Activated CD8-positive, alpha-beta memory T cell treated with anti-CD3 and anti-CD28 coated beads for 48 hours (primary cell): ENCODE measurements at regions not wholly inside any gene's neighbourhood (a gene's known extent, or its start where the extent isn't known, plus 50 kb on each side); places are given as distances from the start of the nearest gene placed in this dataset.
"Not testable (repeated sequence)": the region's sequence is repeated elsewhere in the genome, so short reads cannot be mapped to it uniquely, and the experiment has no call there.

Experiments
- DNase-seq, 3 experiments: peaks; one replicate each; pipeline ENCODE4 v3.0.0-alpha.2; 2020; ENCODE audit warnings: low read depth in 2 of 3, low spot score in 2 of 3

- DNase-seq: not testable (repeated sequence)
Observed at GRCh38 chr5:158034586-158034985, 175.6 kb upstream of the CLINT1 start.

GRCh38 chr5:158033724-158034123 lies 174.8 kb upstream of the CLINT1 start:
- DNase-seq: no peak

DNA sequence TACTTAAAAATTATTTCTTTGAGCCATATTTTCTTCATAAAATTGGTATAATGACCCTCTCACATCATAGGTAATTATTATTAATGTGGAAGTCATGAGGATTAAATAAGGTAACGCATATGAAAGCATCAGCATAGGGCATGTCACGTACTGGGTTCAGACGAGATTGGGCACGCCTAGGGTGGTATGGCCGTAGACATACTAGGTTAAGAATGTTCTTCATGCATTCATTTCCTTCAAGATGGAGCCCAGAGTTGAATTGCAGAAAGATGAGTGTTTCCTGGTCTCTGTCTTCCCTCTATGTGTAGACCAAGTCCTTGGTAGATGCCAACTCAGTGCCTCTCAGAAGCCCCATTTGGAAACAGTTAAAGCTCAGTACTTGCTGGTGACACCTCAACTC lies 174.1 kb upstream of the CLINT1 start:
- DNase-seq: no peak

- no peak for DNase-seq
Observed at GRCh38 chr5:158032246-158032645, 173.3 kb upstream of the CLINT1 start.

DNA sequence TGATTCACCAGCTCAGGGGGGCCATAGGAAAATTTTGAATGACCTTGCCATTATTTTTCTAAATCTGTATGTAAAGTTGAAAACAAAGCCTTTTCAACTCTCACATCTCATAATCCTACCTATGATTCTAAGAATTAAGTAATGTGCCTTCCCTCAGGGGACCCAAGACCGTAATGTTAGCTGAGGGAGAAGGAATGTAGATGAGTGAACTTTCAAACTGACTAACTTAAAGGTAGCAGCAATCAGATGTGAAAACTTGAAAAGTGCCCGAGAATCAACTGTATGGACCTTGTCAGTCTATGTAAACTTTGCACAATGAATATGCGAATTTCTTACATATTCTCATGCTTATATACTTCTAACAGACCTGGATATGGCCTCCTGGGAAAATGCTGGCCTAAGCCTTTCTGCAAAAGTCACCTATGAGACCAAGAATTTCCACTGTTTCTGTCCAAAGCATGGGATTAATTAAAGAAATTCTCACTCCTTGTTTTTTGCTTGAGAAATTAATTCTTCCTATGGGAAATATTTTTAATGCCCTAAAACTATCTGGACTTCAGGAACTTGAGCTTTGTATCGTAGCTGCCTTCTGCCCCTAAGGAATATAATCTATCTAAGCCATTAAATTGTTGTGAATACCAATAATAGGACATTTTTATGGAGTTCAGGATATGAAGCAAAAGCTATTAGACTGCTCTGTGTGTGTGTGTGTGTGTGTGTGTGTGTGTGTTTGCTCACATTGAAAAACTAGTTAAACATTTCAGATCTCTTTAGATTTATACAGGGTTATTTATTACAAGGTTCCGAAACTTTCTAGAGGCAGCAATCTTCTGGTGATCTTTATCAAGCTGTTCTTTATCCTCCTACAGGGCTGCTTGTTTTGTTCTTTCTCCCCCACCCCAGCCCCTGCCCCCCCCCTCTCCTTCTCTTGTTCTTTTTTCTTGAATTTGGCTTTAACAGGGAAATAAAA lies 169.1 kb upstream of the CLINT1 start:
- no peak for DNase-seq

DNA sequence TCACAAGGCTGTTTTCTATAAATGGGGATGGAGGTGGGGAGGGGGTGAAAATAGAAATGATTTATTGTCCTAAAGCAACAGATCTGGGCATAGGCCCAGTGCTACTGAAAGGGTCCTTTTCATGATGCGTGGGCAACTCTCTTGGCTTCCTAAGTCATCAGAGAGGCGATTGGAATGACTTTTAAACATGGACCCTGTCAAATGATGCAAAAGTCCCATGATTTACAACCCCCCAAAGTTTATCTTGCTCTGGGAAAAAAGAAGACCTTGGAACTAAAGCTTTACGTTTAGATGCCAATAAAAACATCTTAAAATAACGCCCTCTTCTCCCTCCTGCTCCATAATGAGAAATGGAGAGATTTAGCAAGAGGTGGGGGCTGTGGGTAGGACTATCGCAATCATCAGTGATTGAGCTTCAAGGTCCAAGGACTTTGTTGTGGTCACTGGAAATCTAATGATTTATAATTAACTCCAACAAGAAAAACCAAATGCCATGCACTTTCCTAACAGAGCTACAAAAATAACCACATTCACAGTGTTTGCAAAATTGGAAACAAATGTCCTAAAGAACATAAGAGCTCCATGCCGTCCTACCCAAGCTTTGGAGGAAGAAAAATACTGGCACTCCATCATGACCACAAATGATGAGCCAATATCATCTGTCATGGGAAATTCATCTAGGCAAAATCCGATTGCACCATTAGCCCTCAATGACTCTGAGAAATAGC lies 167.5 kb upstream of the CLINT1 start:
- no peak for DNase-seq

GRCh38 chr5:158023266-158023665 lies 164.3 kb upstream of the CLINT1 start:
- DNase-seq: no peak

GRCh38 chr5:158022837-158023236 lies 163.9 kb upstream of the CLINT1 start:
- DNase-seq: no peak

DNA sequence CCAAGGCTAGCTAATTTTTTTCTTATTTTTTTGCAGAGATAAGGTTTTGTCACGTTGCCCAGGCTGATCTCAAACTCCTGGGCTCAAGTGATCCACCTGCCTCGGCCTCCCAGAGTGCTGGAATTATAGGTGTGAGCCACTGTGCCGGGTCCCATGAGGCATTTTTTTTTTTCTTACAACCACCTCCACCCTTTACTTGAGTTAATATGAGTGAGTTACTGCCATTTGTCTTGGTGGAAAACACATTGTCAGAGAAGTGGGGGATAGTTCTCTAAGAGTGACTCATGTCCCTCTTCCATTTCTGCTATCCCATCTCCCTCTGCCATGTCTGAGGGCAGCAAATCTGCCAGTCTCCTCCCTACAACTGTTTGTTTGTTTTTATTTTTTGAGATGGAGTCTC lies 163.4 kb upstream of the CLINT1 start:
- DNase-seq: no peak

DNA sequence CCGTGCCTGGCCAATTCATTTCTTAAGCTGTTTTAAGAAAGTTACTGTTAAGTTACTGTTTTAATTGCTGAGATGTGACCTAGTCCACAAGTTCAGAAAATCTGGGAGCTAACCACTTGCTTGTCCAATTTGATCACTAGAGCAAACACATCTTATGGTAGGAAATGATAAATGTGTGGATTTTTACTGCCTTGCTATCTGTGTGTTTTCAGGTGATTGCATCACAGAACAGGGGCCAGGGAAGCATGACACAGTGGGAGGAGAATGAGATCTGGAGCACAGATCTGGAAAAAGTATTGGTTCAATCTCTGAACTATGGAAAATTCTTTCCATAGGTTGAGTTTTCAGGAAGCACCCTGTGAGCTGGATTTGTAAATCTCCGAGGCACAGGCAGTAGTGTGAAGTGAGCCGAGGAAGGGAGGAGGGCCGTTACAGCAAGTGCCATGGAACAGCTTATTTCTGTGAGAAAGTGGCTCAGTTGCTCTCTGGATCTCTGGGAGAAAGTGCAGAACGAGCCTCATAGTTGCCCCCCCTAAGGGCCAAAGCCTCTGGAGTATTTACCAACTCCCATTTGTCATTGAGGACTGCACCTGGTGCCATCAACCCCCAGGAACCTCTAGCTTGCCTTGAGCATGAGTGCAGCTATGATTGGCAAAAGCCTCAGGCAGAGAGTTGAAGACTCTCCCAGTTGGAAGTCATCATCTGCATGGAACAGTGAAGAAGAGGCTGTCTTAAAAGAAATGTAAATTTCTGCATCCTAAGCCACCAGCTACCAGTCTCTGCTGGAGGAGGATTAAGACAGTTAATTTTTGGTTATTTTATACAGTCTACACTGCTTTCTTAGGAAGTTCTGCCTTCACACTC lies 161.8 kb upstream of the CLINT1 start:
- no peak for DNase-seq

DNA sequence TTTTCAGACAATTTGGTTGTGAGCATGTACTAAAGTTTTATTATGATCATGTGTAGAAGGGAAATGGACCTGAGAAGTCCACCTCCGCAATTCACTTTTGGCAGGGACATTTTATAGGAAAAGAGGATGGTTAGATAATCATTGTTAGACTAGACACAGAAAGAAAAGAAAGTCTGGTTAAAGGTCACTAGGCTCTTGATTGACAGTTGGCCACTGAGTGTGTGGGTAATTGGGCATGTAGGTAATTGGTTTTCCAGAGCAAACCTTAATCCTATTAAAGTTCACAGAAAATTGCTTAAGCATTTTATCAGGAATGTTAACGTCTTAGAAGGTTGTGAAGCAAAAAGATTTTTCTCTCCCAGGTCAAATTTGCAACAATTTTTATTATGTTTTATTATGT lies 158.5 kb upstream of the CLINT1 start:
- no peak for DNase-seq

DNA sequence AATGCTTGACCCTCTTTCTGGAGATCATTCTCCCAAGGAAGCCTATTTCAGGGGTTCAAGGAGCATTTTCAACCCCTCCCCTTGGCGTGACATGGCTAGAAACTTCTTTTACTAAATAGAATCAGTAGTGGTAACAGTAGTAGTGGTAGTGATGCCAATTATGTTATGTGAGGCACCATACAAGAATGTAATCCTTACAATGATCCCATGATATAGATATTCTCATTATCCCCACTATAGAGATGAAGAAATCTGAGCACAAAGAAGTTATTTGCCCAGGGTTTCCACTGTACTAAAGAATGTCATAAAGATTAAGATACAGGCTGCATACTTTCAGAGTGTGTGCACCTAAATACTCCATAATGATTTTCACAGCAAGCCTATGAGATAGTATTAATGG lies 155.4 kb upstream of the CLINT1 start:
- no peak for DNase-seq

DNA sequence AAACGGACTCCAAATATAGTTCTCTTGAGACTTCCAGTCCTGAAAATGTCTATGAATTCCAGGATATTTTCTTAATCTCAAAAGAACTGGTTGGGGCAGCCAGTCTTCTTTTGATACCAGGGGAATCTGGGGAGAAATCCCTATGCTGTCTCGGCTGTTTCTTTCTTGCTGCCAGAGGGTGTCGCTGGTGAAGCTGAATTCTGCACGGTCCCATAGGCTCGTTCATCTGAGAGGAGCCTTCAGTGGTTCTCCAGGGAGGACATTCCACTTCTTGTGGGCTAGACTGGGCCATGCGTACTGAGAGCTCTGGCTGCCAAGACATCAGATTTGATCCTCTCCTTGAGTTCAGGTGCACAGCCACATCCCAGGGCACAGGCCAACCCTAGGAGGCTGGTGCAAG lies 155.0 kb upstream of the CLINT1 start:
- DNase-seq: no peak

GRCh38 chr5:158013303-158013702 lies 154.4 kb upstream of the CLINT1 start:
- no peak for DNase-seq

- no peak for DNase-seq
Observed at GRCh38 chr5:158011422-158011821, 152.5 kb upstream of the CLINT1 start.

- DNase-seq: no peak
Observed at GRCh38 chr5:158010831-158011230, 151.9 kb upstream of the CLINT1 start.

DNA sequence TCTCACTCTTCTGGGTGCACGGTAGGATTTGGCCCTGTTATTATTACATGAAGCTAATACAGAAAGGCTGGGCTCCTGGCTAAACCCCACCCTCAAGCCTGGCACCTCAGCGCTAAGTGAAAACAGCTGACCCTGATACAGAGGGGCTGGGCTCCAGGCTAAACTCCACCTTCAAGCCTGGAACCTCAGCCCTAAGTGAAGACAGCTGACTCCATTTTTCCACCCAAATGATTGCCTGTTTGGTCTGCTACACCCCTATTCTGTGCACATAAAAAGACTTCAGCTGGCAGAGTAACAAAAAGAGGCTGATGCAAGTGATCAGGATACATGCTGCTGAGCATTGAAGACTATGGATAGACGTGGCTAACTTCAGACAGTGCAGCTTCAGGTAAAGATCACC lies 148.4 kb upstream of the CLINT1 start:
- DNase-seq: no peak

DNA sequence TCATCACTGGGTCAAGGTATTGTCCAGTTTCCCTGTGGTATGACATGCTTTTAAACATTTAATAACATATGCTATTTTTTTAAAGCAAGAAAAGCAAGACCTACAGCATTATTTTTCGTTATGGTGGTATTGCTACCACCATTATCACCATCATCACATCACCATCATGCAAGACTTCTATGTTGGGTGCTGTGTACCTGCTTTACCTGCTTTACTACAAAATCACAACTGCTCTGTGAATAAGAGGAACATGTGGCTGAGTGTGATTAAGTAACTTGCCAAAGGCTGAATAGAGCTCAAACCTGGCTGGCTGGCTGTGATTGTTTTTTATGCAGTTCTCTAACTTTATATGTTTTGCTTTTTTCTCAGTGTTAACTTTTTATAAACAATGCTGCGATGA lies 140.8 kb upstream of the CLINT1 start:
- no peak for DNase-seq

GRCh38 chr5:157997991-157998504 lies 139.1 kb upstream of the CLINT1 start:
- DNase-seq: no peak

DNA sequence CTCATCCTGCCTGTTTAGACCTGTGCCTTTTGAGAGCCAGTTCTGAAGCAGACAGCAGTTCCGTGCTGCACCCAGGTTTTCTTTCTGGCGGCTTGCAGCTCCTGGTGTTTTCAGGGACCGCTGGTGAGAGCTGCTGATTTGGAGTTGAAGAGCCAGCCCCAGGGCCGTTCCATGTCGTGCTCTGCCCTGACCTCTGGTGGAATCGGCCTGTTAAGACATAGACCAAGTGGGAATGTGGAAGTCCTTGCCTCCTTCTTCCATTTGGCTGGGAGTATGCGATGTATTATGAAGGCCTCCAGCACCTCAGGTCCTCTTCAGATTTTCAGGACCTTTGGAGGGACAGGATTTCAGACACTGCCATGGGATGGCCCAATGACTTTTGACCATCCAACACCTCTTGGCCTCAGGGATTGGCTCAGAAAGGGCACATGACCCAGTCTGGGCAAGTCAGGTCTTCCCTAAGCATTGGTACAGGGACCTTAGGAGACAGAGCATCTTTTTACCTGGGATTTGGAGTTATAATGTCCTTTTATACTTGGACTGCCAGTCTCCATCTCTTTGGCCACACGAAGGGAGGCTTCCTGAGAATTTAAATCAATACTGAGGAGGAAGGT lies 136.1 kb upstream of the CLINT1 start:
- DNase-seq: peak in 2 of 3 experiments; percentile 6 to 14
